ENCODE measurements at regions not wholly inside any gene's neighbourhood (a gene's known extent, or its start where the extent isn't known, plus 50 kb on each side); places are given as distances from the start of the nearest gene placed in this dataset.

DNA sequence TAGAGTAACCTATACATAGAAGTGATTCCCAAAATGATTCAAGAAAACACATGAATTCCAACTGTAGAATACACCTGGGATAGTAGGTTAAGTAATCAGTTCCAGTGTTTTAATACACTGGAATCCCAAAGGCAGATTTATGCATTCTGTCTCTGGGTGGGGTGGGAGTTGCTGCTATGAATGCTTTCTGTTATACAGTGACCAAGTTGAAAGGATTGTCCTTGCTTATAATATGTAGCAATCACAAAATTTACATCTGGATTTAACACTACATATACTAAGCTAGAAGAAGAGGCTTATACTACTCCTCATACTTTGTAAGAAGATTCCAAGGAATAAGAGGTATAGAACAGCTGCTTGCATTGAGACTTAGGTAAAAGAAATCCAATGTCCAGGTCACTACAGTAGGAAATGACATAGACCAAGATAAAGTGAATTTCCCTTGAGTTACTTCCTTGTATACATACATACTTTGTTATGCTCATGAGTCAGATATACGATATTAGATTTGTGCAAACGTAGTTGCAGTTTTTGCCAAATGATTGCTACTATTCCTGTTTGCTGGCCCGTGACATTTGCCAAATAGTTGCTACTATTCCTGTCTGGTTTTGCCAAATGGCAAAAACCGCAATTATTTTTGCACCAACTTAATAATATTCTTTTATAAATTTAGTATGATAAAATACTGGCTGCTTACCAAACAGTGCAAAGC is 210.5 kb upstream of the DIAPH2 start:
- intact Hi-C loops (cut with micrococcal nuclease) = no loop called here
- TF ChIP-seq, protein P1, sequence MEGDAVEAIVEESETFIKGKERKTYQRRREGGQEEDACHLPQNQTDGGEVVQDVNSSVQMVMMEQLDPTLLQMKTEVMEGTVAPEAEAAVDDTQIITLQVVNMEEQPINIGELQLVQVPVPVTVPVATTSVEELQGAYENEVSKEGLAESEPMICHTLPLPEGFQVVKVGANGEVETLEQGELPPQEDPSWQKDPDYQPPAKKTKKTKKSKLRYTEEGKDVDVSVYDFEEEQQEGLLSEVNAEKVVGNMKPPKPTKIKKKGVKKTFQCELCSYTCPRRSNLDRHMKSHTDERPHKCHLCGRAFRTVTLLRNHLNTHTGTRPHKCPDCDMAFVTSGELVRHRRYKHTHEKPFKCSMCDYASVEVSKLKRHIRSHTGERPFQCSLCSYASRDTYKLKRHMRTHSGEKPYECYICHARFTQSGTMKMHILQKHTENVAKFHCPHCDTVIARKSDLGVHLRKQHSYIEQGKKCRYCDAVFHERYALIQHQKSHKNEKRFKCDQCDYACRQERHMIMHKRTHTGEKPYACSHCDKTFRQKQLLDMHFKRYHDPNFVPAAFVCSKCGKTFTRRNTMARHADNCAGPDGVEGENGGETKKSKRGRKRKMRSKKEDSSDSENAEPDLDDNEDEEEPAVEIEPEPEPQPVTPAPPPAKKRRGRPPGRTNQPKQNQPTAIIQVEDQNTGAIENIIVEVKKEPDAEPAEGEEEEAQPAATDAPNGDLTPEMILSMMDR (IDR thresholded peaks at IDR 0.05) = no peak
- no peak overlapping the region for H3K4me3 Mint-ChIP-seq
- H3K9me3 Mint-ChIP-seq = no peaks in the 10 kb centered on the region
- H3K27me3 ChIP-seq (ENCODE audit: control insufficient read depth, insufficient read depth, low read length) = no peaks in the 10 kb centered on the region
- no peaks in the 10 kb centered on the region for H3K36me3 Mint-ChIP-seq
- DNase-seq (no peak), ATAC-seq (no peak)
- WGBS (ENCODE audit: insufficient coverage) = 97% methylated on average over 3 of the region's 4 CpGs
- H3K4me1 Mint-ChIP-seq = peaks cover 8% of the 10 kb centered on the region in 2 donors
- no peak overlapping the region for H3K4me3 ChIP-seq (ENCODE audit: low read length)
- no peaks in the 10 kb centered on the region for H3K36me3 ChIP-seq (ENCODE audit: control insufficient read depth, insufficient read depth, low read length)
- no peak overlapping the region for H3K27ac Mint-ChIP-seq
- no peak overlapping the region for H3K27ac ChIP-seq (ENCODE audit: low read length)
- no peaks in the 10 kb centered on the region for H3K27me3 Mint-ChIP-seq (ENCODE audit: low read depth in 2 of 2)
- no peaks in the 10 kb centered on the region for H3K9me3 ChIP-seq (ENCODE audit: control insufficient read depth, insufficient read depth, low read length)
- no peaks in the 10 kb centered on the region for H3K4me1 ChIP-seq (ENCODE audit: control insufficient read depth, insufficient read depth, low read length)

DNA sequence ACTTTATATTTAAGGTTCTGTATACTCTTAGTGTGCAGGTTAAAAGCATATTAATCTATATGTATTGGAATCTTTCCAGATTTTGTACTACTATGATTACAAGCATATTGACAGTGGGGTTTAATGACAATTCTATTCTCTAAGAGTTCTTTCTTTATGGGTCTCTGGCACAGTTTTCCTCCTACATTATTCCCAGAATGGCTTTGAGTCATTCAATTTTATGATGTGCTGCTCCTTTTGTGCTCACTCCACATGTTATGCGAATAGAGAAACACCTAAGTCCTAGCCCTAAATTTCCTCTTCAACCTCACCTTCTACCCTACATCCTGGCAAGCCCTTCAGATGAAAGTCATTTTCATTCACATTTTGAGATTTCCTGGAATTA is 209.9 kb upstream of the DIAPH2 start:
- Histone ChIP-seq H3K4me1 (ENCODE audit: control insufficient read depth, insufficient read depth, low read length) (no peaks in the 10 kb centered on the region), H3K9me3 (ENCODE audit: control insufficient read depth, insufficient read depth, low read length) (no peaks in the 10 kb centered on the region), H3K27me3 (ENCODE audit: control insufficient read depth, insufficient read depth, low read length) (no peaks in the 10 kb centered on the region), H3K36me3 (ENCODE audit: control insufficient read depth, insufficient read depth, low read length) (no peaks in the 10 kb centered on the region), H3K27ac (ENCODE audit: low read length) (no peak overlapping the region), H3K4me3 (ENCODE audit: low read length) (no peak overlapping the region)
- Mint-ChIP-seq H3K4me3 (no peak overlapping the region), H3K4me1 (peaks cover 8% of the 10 kb centered on the region in 2 donors), H3K36me3 (no peaks in the 10 kb centered on the region), H3K27me3 (ENCODE audit: low read depth in 2 of 2) (no peaks in the 10 kb centered on the region), H3K9me3 (no peaks in the 10 kb centered on the region), H3K27ac (no peak overlapping the region)
- WGBS (ENCODE audit: insufficient coverage) = 88% methylated on average over 1 of the region's 1 CpG
- no peak for DNase-seq
- intact Hi-C loops (cut with micrococcal nuclease) = no loop called here
- TF ChIP-seq, protein P1 (IDR thresholded peaks at IDR 0.05) = no peak
- no peak for ATAC-seq

DNA sequence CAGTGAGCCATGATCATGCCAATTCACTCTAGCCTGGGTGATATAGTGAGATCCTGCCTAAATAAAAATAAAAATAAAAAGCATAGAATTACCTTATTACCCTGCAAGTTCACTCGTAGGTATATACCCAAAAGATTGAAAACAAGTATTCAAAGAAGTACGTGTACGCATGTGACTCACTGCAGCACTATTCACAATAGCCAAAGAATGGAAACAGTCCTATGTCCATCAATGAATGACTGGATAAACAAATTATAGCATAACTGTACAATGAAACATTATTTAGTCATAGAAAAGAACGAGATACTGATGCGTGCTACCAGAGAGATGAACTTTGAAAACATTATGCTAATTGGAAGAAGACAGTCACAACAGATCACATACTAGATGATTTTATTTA is 204.6 kb upstream of the DIAPH2 start:
- no peaks in the 10 kb centered on the region for H3K4me1 Mint-ChIP-seq
- intact Hi-C loops (cut with micrococcal nuclease) = no loop called here
- no peaks in the 10 kb centered on the region for H3K9me3 ChIP-seq (ENCODE audit: control insufficient read depth, insufficient read depth, low read length)

More for the DNA sequence above, 204.6 kb upstream of the DIAPH2 start:
- H3K9me3 Mint-ChIP-seq = peaks cover 0 to 2% of the 10 kb centered on the region in 2 donors
- H3K27ac Mint-ChIP-seq = no peak overlapping the region
- H3K4me3 Mint-ChIP-seq = no peak overlapping the region
- H3K36me3 Mint-ChIP-seq = no peaks in the 10 kb centered on the region
- Histone ChIP-seq H3K27me3 (ENCODE audit: control insufficient read depth, insufficient read depth, low read length) (no peaks in the 10 kb centered on the region), H3K36me3 (ENCODE audit: control insufficient read depth, insufficient read depth, low read length) (no peaks in the 10 kb centered on the region), H3K4me1 (ENCODE audit: control insufficient read depth, insufficient read depth, low read length) (no peaks in the 10 kb centered on the region), H3K4me3 (ENCODE audit: low read length) (no peak overlapping the region), H3K27ac (ENCODE audit: low read length) (no peak overlapping the region)
- no peak for DNase-seq
- TF ChIP-seq, protein P1 (IDR thresholded peaks at IDR 0.05) = no peak
- no CpG with 5 or more reads among the region's 5 CpGs for WGBS (ENCODE audit: insufficient coverage)
- H3K27me3 Mint-ChIP-seq (ENCODE audit: low read depth in 2 of 2) = no peaks in the 10 kb centered on the region
- ATAC-seq = no peak
